SKM-1 (cell line): ENCODE measurements at regions not wholly inside any gene's neighbourhood (a gene's known extent, or its start where the extent isn't known, plus 50 kb on each side); places are given as distances from the start of the nearest gene placed in this dataset.

Experiments
- DNase-seq: peaks from one replicate; lab custom pipeline; 2025; ENCODE audit not compliant: unreplicated experiment; lab: John Stamatoyannopoulos, UW

DNA sequence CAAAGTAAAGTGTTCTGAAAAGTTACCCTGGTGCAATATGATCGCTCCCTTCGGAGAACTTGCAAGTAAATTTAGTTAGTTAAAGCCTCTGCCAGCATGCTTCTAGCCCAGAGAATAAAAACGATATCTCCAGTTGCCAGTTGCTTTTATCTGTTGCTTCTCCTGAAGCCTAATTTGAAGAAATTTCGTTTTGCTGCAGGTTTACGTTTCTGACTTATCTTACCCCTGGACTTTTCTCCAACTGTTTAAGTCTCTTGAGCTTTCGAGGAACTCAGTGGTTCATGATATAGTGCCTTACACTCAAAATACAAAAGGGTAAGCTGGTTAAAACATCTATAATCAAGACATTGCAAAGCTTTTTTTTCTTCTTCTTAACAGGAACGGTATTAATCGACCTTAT, 131.1 kb downstream of the FAM161A start:
- no peak for DNase-seq

- no peak for DNase-seq
Observed at GRCh38 chr2:61722318-61722717, 131.5 kb downstream of the FAM161A start.

- DNase-seq = no peak
Observed at GRCh38 chr2:61721382-61721781, 132.5 kb downstream of the FAM161A start.

- DNase-seq = no peak
Observed at GRCh38 chr2:61720911-61721310, 132.9 kb downstream of the FAM161A start.

- DNase-seq = no peak
Observed at GRCh38 chr2:61718965-61719364, 134.9 kb downstream of the FAM161A start.

- DNase-seq = no peak
Observed at GRCh38 chr2:61715506-61715905, 138.4 kb downstream of the FAM161A start.

DNA sequence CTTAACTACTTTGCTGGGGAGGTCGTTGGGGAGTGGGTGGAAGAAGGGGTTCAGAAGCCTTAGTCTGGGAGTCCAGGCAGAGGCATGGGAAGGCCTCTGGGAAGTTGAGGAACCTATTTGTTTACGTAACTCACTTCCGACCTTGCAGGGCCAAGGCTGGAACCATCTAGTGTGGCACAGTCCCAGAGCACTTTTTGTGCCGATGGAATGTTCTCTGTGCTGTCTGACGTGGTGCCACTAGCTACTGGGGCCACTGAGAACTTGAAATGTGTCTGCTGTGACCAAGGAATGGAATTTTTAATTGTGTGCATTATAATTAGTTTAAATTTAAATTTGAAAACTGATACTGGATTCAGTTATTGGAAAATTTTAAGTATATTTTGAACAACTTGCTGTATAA, 139.7 kb downstream of the FAM161A start:
- DNase-seq = no peak

DNA sequence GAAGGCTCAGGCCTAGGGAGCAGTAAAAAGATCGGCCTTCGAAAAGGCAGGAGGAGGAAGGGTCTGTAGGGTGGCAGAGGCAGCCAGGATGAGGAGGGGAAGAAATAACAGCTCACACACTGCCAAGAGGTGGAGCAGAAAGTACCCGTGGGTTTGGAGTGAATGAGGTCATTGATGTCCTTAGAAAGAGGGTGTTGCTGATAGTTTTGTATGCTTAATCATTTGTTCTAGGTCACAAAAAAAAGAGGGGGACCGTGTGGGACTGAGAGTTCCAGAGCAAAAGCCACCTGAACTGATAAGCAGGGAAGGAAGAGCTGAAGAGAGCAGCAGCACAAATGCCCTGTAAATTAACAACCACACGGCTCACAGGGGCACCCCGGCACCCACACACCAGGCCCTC, 140.4 kb downstream of the FAM161A start:
- no peak for DNase-seq

DNA sequence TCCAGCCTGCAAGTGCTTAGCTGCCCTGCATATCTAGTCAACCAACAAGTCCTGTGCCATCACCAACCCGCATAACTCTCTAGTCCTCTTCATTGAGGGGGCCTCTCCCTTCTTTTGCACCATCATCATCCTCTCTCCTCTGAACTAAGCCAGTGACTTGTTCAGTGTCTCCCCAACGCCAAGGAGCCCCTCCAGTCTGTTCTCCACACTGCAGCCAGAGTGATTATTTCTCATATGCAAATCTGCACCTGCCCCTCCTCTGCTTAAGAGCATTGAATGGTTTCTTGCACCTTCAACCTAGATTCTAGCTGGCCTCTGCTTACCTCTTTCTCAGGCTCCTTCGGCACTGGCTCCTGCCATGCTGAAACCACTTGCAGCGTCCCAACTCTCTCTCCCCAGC, 141.8 kb downstream of the FAM161A start:
- no peak for DNase-seq

GRCh38 chr2:61710711-61711110, 143.1 kb downstream of the FAM161A start:
- no peak for DNase-seq

DNA sequence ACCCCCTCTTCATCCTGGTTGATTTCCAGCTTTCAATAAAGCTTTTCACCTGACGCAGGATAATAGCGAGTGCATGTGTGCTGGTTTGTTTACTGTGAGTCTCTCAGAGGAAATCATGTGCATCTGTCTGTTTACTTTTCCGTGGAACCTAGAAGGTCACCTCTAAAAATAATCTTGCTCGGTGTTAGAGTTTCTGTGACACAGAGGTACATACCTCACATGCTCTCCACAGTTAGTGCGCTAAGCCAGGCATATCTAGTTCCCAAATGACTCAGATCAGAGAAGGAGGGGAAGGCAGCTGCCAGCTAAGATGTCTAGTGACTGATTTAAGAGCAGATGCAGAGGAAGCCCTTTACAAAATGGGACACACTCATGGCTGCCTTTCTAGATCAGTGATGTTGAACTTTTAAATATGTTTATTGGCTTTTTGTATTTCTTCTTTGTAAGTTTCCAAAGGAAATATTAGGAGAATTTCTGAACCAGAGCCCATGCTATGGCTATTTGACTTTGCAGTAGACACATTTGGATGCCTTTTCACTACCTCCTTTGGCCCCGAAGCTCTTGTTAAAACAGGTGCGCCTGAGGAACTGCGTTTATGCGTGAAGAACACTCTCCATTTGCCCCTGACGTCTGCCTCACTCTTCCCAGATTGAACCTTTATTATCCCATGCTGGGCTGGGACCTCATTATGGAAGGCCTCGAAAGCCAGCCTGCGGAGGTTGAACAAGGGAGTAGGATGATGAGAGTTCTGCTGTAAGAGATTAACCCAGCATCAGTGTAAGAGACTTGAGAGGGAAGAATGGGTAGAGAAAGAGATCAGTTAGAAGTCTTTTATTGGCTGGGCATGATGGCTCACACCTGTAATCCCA, 145.6 kb downstream of the FAM161A start:
- no peak for DNase-seq

GRCh38 chr2:61705625-61706024, 148.2 kb downstream of the FAM161A start:
- no peak for DNase-seq

- no peak for DNase-seq
Observed at GRCh38 chr2:61704364-61704763, 149.5 kb downstream of the FAM161A start.

DNA sequence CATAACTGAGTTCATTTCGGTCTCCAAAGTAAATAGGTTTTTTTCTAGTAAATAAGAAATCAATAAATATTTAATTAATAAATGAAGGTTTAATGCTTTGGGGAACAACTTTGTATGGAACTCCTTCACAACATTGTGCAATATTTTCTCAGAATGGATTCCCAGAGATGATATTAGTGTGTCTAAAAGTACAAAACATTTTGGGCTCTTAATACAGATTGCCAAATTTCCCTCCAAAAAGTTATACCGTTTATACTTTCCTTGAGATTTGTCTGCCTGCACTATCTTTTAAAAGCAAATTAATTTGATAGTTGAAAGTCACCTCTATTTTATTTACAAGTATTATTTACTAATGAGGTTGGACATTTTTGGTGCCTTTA, 151.8 kb downstream of the FAM161A start:
- no peak for DNase-seq

DNA sequence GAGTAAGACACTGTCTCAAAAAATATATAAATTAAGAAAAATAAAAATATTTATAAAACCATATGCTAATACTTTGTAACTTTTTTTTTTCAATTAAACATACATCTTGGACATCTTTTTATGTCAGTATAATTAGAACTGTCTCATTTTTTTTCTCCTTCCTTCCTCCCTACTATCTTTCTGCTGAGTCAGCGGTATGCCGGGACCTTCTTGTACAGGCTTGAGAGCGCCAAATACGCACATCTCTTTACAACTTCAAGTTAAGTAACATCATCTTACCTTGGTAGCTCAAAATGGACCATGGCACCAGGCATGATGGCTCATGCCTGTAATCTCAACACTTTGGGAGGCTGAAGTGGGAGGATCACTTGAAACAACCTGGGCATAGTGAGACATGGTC, 153.4 kb downstream of the FAM161A start:
- no peak for DNase-seq

- peak; percentile 94 for DNase-seq
Observed at GRCh38 chr2:61694312-61695274, 156.4 kb upstream of the XPO1 start.

- DNase-seq = no peak
Observed at GRCh38 chr2:61693744-61694143, 155.6 kb upstream of the XPO1 start.

DNA sequence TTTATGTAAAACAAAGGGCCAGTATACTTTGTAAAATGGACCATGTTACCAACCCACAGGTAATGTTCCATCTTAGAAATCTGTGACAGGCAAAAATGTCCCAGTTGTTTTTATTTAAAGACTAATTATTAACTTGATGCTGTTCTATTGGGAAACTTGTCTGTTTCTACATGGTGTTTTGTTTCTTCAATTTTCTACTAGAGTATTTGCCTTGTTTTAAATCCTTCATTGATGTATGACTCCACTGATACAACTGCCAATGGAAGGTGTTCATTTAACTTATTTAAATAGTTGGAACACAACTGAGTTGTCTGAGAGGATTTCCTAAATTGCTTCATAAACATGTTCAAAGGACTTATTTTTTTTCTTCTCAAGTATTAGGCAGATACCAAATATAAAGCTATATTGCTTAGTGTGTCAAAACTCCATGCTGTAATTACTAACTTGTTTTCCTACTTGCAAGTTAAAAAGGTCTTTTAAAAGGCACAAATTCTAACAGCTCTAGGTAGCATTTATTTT, 152.0 kb upstream of the XPO1 start:
- DNase-seq = no peak

GRCh38 chr2:61689568-61689967, 151.4 kb upstream of the XPO1 start:
- DNase-seq = no peak

GRCh38 chr2:61688369-61689334, 150.5 kb upstream of the XPO1 start:
- DNase-seq = no peak

DNA sequence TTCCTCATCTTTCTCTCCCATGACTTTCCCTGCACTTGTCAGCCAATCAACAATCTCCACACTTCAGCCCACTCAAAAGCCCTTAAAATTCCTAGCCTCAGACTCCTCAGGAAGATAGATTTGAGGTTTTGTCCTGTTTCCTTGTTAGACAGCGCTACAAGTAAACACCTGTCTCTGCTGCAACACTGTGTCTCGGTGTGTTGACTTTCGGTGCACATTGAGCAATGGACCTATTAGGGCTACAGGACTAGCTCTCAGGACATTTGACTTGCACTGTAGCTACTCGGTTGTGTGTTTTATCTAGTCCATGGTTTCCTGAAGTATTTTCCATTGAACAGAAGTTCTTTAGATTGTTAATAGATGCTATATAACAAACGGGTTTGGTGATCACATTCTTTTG, 140.9 kb upstream of the XPO1 start:
- no peak for DNase-seq
